ENCODE measurements at regions not wholly inside any gene's neighbourhood (a gene's known extent, or its start where the extent isn't known, plus 50 kb on each side); places are given as distances from the start of the nearest gene placed in this dataset.

DNA sequence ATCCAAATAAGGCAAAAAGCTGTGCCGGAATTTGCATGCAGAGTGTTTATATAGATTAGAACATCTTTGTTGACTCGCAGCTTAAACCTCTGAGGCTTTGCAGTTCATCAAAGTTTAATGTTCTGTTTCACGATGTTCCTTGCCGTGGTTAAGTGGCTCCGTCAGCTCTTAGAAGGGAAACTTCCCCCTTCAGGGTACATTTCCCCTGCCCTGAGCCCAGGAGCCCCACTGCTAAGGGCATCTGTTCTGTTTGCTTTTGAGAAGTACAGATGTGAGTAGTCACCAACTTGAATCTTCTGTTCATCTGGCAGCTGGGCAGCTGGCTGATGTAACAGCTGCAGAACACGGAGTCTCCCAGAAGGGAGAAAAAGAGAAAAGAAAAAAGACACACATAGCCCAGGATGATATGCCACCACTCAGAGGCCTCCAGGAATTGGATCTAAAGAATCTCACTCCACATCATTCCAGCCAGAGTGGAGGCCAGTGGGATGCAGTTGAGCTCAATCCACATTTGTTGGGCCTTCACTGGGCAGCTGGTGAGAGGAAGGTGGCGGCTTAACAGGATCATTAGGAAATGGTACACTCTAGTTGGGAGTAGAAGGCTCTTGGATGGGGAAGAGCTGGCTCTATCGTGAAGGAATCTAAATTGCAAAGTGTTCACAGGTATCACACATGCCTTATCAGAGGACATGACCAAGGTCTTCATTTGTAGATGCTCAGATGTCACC, 178.7 kb upstream of the RBPJ start:
- DNase-seq: no peak

DNA sequence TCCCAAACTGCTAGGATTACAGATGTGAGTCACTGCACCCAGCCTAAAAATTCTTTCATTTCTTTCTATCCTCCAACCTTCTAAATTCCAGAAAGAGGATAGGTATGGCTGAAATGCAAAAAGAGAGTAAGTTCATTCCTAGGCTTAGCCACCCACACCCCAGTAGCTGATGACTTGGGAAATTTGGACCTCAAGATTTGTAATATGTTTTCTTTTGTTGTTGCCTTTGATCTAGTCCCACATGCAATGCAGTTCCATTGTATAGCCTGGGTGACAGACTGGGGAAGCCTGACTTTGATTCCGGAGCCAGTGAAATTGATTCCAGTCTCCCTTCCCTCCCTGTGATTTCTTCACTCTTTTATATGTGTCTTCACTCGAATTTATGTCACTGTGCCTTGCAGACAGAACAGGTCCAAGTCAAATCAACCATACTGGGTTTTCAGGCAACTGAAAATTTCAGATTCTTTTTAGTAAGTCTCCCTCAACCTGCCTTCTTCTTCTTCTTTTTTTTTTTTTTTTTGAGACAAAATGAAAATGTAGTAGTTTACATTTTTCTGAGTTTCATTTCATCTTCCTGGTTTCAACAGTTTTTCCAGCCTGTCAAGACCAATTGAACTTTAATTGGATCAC, 176.2 kb upstream of the RBPJ start:
- no peak for DNase-seq

DNA sequence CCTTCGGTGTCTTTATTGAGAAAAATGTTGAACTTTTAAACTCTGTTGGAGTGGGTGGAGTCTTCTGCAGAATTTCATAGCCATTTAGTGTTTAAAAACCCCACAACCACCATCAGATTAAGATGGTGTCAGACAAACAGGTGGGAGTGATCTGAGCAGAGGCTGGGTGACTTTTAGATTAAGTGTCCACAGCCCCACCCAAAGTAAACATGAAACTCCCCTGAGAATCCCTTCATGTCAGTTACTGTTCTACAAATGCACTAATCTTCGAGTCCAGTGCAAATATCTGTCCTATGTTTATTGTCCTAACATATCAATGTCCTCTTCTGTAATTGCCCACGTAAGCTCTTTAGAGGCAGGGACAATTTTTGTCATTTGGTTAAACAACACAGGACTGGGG, 175.6 kb upstream of the RBPJ start:
- DNase-seq: no peak

DNA sequence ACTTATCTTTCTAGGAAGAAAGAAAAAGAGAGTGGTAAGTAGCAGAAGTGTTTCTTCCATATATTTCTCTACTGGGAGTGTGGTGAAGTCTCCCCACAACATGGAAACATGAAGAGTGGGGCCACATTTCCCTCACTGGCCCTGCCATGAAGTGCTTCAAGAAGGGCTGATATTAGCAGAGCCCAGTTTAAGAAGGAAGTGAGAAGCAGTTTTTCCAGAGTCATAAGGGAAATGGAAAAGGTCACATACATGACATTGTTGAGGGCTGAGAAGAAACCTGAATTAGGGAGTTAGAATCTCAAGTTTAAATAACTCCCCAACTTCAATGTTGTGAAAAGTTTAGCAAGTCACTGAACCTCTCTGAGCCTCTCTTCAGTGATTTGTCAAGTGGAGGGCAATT, 171.9 kb upstream of the RBPJ start:
- DNase-seq: no peak

DNA sequence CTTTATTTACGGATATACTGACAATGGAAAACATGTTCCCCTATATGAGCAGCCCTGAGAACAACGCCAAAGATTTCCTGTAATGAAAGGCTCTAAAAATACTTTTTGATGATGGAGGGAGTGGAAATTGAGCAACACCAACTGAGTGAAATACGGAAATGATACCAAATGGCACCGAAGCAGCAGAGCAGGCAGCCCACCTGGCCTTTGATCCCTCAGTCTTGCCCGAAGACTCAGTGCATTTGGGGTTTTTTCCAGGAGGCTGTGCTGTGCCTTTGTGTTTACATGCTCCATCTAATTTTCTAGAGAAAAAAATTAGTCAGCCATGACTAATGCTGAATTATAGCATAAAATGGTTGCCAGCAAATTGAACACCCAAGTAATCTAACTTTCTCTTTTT, 169.9 kb upstream of the RBPJ start:
- DNase-seq: peak; percentile 8

DNA sequence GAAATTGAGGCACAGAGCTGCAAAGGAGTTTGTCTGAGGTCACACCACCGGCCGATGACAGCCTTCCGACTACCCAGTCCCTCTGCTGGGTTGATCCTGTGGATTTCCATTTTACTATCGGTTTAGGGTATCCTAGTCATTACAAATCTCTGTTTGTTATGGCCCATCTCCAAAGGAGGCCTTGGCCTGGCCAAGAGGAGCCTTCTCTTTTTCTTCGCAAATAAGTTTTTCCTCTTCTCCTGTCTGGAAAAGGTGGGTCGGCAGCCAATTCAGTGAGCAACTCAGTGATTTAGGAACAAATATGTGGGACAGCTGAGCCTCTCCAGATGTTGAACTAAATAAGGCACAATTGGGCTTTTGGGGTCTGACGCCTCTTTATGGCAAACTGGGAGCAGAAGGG, 169.2 kb upstream of the RBPJ start:
- no peak for DNase-seq

DNA sequence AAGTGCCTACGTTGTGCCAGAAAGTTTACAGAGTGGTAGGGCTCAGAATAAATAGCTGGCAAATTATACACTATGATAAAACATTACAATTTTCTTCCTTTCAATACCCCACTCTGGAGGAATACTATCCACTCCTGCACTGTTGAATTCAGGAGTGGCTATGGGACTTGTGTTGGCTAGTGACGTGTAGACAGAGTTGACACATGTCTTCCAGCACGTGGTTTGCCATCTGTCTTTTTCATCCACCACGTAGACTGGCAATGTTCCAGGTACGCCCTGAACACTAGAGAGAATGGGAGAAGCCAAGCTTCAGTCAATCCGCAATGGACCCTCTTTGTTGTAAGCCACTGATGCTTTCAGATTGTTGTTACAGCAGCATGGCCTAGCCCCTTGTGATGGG, 168.8 kb upstream of the RBPJ start:
- no peak for DNase-seq

DNA sequence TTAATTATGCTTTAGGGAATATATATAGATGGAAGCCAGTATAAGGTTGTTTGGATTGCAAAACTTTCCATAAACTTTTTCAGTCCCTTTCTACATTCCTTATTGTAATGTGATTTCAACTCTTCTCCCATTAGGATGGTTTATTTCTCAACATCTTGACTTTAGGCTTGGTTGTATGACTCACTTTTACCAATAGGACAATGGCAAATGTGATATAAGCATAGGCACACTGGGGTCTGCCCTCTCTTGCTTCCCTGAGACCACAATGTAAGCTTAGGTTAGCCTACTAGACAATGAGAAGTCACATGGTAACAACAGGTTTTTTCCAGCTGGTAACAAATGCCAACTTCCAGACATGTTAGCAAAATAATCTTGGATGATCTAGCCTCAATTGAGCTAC, 163.3 kb upstream of the RBPJ start:
- no peak for DNase-seq

DNA sequence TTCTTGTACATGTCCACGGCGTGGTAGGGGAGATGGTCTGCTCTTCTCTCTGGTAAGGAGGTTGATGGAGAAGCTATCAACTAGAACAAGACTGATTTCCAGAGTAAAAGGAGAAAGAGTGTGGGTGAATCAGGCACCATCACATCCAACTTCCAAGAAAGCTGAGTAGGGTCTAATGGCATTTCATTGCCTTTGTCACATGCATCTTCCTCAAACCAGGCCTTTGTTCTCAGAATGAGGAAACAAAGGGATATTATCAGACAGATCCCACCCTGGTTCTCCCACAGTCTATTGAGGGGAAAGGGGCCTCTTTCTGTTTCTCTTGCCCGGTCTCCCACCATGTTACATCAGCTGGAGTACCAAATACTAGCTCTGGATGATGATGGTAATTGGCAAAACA, 160.2 kb upstream of the RBPJ start:
- DNase-seq: no peak

DNA sequence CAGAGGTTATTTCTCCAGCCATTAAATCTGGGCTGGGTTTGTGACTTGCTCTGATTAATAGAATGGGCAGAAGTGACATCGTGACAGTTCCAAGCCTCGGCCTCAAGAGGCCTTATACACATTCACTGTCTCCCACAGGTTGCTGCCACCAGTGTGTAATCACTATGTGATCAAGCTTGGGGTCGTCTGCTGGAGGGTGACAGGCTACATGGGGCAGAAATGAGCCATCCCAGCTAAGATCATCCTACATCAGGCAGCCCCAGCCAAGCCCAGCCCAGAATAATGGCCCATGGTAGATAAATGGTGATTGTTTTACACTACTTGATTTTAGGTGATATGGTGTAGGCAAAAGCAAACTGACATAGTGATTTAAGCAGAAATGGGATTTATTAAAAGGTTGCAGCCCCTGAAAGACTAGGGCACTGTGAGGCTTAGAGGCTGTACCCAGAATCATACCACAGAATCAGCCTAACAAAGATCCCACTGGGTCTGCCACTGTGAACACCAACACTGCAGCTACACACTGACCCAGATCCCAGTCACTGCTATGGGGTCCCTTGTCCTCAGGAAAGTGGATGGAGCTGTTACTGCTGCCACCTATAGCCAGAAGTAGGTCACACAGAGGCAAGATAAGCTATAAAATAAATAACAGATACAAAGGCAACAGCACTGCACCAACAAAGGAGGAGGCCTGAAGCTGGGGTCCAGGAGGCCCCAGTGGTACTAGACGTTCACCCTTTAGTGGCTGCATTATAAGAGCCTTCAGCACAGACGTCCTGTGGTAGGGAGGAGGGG, 159.6 kb upstream of the RBPJ start:
- no peak for DNase-seq

DNA sequence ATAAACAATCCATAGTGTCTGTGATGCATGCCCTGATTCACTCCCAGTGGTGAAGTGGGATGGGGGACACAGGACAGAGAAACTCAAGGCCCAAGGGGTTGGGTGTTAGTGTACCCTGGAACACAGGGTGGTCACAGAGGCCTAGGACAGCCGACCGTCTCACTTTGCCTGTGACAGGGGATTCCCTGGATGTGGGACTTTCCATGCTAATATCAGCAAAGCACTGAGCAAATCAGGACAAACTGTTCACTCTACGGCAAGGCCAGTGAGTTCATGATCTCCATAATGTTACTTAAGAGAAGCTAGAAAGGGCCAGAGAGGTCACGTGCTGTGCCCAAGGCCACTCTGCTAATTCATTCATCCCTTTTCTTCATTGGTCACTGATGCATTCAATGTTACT, 158.7 kb upstream of the RBPJ start:
- no peak for DNase-seq

DNA sequence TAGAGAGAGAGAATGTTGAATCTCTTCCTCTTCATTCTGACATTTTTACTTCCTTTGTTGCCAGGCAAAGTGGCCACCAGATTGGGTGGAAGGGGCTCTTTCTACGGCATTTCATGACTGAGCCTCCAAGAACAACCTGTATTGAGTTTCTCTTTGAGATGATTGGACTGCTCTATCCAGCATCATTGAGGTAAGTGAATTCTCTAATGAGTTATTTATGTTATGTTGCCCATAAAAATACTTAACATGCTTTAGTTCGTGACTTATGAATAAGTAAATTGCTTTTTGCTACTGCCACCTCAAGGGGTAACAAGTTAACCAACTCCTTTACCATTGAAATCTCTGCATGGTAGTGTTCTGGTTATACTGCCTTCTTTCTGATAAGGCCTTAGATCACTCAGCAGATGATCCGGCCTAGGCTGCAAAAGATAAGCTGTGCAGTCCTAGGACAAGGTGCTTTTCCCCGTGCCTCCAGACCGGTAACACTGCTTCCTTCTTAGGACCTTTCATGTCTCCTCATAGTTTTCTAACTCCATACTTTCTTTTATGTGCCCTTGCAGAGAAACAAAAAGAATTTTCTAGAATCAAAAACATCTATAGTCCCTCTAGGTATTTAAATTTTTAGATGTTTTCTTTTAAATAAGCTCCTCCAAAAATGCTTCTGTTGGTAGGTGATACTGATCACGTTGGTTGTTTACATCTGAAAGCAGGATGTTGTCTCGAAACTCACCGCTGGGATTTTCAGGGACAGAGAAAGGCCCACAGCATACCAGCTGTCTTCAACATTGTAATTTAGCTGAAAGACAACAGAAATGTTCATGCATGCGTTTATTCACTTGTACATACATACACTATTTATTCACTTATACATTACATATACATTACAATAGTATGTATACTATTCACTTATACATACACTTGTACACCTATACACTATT, 157.1 kb upstream of the RBPJ start:
- no peak for DNase-seq

DNA sequence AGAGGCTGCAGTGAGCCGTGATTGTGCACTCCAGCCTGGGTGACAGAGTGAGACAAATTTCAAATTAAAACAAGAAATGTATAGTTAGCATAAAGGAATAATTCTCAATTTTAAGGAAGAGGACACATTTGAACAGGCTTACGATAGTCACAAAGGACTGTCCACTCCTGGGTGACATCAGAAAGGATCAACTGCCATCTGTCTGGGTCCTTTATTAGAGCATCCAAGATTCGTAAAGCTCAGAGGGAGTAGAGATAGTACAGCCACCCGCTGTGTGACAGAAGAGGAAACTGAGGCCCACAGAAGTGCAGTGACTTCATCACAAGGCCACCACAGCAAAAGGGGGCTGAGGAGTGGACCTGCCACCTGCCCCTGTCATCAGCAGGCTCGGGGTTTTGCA, 149.3 kb upstream of the RBPJ start:
- DNase-seq: no peak

DNA sequence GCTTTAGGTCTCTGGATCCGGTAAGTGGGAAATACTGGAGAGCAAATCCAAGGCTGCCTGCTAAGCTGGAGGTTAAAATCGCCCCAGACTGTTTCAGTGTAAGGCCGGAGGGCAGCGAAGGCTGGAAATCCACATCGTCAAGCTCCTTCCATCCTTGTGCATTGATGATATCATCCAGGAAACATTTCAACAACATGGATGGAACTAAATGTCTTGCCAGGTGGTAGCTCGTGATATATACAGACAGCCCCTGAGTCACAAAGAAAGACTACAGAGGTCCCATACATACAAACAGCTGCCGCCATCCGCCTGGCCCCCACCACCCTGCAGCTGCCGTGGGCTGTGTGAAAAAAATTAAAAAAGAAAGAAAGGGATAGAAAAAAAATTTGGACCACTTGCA, 148.9 kb upstream of the RBPJ start:
- DNase-seq: peak; percentile 71

DNA sequence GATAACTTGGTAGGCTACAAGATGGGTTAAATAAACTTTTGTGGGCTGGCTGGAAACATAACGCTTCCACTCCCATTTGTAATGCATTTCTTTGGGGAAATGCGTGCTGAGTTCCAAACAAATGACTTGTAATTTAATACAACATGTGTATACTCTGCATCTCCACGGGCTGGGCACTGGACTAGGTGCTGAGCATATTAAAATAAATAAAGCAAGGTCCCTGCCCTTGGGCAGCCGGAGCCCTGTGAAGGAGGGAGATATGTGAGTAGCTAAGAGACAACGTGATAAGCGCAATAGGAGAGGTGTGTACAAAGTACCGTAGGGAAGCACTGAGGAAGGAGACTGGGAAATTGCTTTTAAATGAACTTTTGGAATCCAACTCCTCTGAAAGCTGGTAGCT, 147.2 kb upstream of the RBPJ start:
- no peak for DNase-seq

DNA sequence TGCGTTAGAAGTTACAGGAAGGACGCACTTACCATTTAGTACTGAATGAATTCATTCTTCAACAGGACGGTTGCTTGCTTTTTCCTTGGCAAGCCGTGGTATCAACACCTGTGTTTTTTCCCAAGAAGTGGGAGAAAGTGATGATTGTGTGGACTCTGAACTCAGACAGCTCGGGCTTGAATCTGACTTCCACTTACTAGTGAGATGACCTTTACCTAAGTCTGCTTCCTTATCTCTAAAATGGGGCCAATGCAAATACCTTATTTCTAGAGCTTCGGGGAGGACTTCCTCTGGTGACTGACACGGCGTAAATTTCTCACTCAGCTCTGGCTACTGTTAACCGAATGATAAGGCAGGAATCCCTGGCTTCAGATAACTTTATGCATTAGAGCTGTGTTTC, 146.8 kb upstream of the RBPJ start:
- DNase-seq: no peak

DNA sequence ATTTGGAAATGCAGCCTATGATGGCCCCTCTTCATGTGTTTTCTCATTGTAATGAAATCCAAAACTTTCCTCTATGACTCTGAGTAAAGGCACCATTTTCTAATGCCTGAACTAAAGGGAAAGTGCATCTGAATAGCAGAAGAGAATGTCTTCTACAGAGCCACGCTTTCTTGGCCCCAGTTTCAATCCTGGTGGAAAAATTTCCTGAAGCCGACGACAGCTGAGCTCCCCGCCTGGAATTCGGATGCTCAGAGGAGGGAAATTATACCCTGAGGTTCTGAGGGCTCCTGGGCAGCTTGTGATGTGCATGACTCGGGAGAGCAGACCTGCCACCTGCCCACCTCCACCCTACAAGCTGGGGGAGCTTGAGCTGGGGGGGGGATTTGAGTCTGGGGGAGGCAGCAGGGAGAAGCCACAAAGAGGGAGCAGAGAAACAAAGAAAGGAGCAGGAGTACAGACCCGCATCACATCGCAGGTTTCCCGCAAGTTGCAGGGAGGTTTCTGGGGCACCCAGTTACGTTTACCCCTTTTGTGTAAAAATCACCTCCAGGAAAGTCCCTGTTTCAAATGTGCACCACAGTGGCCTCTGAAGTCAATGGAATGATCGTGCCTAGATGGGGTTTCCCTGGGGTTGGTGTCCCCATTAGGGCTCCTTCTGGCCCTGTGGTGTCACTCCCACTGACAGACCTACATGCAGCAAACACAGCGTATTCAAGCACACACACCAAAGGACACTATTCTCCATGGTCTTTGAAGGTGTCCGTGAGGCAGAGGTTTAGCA, 145.6 kb upstream of the RBPJ start:
- no peak for DNase-seq

DNA sequence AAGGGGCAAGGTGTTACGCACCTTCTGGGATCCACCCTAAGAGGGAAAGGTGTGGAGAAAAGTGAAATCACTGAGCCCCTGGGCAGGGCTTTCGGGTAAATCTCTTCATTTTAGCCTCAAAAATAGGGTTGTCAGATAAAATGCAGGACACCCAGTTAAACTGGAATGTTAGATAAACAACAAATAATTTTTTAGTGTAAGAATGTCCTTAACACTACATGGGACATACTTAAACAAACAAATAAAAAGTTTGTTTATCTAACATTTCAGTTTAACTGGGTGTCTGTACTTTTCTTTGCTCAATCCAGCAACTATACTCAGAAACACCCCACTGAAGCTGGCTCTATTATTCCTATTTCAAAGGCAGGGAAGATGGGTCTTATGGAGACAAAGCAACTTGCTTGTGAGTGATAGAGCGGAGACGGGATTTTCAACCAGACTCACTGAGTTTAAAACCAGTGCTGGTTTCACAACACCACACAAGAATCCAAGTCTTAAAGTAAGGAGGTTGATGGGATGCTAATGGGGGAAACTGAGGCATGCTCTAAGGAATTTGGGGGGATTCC, 144.8 kb upstream of the RBPJ start:
- no peak for DNase-seq

DNA sequence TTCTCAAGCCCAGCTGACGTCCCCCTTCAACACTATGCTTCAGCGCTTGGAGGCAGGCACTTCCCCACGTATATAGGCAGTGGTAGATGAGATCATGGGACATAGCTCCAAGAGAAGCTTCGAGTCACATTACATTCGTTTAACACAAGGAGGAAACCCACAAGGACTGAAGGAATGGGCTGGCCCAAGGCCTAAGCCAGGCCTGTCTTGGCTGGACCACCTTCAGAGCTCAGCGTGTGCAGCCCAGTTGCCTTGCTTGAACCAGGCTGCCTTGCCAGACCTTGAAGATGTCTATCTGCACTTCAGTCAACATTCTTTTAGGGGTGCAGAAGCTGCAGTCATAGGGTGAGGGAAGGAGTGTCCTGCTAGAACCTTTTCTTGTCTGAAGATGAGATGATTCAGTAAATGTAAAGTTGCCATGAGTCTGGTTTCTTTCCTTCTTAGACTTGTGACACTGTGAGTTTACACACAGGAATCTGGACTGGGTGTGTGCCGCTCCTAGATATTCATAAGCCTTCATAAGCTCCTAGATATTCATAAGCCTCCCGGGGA, 144.1 kb upstream of the RBPJ start:
- no peak for DNase-seq

DNA sequence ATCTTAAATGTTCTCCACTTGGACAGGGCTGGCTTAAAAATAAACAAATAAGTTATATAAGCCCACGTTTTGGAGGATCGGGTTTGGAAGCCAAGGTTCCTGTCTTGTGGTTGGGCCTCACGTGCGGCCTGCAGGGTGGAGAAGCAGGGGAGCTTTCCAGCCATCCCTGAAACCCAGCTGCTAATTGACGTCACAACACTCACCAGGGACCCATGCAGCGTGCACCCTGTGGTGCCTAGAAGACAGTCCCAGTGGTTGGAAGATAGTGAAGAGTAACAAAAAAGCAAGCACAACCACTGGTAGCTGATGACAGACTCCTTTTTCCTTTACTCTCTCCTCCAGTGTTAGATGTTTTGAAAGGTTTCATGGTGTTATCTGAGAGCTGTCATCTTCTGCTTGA, 142.0 kb upstream of the RBPJ start:
- no peak for DNase-seq

DNA sequence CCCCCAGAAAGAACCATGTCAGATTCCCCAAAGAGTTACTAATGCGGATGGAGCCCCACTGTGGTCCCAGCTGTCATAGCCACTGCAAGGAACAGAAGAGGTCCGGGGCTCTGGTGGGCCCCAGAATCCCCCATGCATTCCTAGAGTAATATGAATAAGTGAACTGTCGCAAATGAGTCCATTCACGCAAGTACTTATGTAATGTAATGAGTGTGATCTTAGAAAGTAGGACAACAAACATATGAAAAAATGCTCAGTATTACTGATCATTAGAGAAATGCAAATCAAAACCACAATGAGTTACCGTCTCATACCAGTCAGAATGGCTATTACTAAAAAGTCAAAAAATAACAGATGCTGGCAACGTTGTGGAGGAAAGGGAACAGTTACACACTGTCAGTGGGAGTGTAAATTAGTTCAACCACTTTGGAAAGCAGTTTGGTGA, 141.5 kb upstream of the RBPJ start:
- no peak for DNase-seq

DNA sequence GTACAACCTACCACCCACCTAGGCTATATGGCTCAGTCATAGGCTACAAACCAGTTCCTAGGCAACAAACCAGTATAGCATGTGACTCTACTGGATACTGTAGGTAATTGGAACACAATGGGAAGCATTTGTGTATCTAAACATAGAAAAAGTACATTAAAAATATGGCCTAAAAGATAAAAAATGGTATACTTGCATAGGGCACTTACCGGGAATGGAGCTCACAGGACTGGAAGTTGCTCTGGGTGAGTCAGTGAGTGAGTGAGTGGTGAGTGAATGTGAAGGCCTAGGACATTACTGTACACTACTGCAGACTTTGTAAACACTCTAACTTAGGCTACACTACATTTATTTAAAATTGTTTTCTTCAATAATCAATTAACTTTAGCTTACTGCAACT, 139.2 kb upstream of the RBPJ start:
- DNase-seq: no peak
